ENCODE measurements at regions not wholly inside any gene's neighbourhood (a gene's known extent, or its start where the extent isn't known, plus 50 kb on each side); places are given as distances from the start of the nearest gene placed in this dataset.

DNA sequence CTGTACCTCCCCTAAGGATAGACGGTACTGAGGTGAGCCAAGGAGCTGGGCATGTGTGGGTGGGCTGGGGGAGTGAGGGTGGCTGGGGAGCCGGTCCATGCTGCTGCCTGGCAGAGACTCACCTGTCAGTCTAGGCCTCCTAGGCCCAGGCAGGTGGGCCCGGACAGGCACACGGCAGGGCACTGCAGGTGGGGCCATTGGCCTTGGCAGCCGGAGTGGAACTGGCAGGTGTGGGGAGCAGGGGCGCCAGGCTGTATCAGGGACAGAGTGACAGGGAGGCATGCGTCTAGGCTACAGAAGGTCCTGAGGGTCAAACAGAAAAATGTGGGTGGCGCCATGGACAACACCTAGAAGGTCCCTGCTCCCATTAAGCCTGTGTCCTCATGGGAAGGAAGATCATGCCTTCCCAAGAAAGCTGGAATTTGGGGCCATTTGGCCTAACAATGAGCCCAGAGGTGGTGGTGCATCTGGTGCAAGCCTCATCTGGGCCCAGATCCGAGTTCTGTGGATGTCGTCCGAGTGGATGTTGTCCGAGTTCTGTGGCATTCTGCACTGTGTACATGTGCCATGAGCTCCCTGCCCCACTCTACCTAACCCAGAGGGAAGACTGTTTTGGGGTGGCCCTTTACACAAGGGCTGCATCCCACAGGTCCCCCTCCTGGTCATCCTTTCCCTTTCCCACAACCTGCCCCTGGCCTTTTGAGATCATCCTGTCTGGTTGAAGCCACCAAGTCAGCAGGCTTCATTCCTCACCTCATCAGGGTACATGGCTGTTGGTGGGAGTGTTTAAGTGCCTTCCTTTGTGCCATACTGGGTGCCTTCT lies 249.7 kb downstream of the GLI2 start:
- DNase-seq, result no peak

DNA sequence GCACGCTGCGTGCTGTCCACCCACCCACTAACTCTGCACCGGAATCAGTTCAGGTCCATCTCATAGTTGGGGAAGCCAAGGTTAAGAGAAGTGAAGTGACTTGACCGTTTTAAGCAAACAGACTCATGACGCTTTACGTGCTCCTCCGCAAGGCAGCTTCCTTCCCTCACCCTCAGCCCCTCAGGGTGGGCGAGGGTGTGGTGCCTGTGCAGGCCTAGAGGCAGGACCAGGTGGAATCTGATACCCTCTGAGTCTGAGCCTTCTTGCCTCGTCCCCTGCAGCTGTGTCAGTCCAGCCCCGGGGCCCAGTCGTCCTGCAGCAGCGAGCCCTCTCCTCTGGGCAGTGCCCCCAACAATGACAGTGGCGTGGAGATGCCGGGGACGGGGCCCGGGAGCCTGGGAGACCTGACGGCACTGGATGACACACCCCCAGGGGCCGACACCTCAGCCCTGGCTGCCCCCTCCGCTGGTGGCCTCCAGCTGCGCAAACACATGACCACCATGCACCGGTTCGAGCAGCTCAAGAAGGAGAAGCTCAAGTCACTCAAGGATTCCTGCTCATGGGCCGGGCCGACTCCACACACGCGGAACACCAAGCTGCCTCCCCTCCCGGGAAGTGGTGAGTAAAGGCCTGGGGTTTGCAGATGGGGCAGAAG lies 250.5 kb downstream of the GLI2 start:
- no peak for DNase-seq

DNA sequence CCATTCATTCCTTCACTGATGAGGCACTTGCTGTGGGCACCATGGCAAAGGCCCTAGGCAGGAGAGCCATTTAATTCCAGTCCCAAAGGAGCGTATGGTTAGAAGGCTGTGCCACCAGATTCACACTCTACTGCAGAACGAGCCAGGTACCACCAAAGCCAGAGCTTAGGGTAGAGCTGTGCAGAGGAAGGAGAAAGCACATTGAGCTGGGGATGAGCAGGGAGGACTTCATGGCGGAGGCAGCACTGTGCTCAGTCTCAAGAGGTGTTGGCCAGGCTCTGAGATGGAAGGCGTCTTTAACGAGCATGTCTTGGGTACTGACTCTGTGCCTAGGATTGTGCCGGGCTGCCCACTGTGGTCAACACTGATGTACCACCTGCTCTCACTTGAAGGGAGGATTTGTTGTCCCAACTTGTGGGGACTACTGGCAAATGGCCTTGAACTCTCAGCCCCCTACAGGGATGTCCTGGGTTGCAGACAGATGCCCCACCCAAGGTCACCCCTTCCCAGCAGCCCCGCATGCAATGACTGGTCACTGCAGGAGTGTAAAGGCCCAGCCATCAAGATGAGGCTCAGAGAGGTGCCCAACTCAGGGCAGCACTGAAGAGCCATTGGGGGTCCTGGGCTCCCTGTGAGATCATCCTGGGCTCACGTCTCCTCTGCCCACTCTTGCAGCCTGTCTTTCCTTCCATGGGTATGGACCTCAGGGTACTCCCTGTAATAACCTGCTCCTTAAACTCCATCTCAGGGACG lies 251.4 kb downstream of the GLI2 start:
- DNase-seq, result no peak

DNA sequence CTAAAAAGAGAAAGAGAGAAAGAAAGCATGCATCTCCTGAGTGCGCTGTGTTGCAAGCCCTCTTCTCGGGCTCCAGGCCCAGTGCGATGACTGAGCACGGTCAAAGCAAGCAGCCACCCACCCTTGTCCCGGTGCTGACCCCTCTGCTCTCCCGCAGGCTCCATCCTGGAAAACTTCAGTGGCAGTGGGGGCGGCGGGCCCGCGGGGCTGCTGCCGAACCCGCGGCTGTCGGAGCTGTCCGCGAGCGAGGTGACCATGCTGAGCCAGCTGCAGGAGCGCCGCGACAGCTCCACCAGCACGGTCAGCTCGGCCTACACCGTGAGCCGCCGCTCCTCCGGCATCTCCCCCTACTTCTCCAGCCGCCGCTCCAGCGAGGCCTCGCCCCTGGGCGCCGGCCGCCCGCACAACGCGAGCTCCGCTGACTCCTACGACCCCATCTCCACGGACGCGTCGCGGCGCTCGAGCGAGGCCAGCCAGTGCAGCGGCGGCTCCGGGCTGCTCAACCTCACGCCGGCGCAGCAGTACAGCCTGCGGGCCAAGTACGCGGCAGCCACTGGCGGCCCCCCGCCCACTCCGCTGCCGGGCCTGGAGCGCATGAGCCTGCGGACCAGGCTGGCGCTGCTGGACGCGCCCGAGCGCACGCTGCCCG lies 252.5 kb downstream of the GLI2 start:
- DNase-seq, result no peak

DNA sequence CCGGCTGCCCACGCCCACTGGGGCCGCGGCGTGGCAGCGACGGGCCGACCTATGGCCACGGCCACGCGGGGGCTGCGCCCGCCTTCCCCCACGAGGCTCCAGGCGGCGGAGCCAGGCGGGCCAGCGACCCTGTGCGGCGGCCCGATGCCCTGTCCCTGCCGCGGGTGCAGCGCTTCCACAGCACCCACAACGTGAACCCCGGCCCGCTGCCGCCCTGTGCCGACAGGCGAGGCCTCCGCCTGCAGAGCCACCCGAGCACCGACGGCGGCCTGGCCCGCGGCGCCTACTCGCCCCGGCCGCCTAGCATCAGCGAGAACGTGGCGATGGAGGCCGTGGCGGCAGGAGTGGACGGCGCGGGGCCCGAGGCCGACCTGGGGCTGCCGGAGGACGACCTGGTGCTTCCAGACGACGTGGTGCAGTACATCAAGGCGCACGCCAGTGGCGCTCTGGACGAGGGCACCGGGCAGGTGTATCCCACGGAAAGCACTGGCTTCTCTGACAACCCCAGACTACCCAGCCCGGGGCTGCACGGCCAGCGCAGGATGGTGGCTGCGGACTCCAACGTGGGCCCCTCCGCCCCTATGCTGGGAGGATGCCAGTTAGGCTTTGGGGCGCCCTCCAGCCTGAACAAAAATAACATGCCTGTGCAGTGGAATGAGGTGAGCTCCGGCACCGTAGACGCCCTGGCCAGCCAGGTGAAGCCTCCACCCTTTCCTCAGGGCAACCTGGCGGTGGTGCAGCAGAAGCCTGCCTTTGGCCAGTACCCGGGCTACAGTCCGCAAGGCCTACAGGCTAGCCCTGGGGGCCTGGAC lies 253.2 kb downstream of the GLI2 start:
- no peak for DNase-seq

DNA sequence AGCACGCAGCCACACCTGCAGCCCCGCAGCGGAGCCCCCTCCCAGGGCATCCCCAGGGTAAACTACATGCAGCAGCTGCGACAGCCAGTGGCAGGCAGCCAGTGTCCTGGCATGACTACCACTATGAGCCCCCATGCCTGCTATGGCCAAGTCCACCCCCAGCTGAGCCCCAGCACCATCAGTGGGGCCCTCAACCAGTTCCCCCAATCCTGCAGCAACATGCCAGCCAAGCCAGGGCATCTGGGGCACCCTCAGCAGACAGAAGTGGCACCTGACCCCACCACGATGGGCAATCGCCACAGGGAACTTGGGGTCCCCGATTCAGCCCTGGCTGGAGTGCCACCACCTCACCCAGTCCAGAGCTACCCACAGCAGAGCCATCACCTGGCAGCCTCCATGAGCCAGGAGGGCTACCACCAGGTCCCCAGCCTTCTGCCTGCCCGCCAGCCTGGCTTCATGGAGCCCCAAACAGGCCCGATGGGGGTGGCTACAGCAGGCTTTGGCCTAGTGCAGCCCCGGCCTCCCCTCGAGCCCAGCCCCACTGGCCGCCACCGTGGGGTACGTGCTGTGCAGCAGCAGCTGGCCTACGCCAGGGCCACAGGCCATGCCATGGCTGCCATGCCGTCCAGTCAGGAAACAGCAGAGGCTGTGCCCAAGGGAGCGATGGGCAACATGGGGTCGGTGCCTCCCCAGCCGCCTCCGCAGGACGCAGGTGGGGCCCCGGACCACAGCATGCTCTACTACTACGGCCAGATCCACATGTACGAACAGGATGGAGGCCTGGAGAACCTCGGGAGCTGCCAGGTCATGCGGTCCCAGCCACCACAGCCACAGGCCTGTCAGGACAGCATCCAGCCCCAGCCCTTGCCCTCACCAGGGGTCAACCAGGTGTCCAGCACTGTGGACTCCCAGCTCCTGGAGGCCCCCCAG lies 254.1 kb downstream of the GLI2 start:
- DNase-seq, result no peak

DNA sequence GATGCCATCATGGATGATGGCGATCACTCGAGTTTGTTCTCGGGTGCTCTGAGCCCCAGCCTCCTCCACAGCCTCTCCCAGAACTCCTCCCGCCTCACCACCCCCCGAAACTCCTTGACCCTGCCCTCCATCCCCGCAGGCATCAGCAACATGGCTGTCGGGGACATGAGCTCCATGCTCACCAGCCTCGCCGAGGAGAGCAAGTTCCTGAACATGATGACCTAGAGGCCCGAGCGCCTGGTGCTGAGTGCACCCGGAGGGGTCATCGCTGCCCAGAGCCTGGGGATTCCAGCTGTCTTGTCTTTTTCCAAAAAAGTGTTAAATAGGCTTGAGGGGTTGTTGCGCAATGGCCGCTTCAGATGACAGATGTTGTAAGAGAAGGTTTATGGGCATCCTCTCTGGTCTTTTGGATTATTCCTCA lies 254.8 kb downstream of the GLI2 start:
- DNase-seq, result no peak

DNA sequence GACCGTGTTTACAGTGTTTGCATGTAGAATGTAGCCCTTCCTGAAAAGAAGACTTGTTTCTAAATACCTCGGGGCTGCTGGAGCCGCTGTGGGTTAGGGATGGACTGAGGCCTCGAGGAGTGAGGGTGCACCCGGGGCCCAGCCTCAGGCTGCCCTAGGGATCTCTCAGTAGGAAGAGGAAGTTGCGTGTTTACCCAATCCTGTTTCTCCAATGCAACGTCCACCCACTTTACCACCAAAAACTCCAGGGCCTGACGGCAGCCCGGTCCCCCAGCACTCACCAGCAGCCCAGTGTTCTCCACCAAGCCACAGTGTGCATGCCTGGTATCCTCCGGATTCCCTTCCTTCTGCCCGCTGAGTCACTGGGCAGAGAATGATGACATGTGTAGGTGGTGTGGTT lies 255.8 kb downstream of the GLI2 start:
- no peak for DNase-seq

DNA sequence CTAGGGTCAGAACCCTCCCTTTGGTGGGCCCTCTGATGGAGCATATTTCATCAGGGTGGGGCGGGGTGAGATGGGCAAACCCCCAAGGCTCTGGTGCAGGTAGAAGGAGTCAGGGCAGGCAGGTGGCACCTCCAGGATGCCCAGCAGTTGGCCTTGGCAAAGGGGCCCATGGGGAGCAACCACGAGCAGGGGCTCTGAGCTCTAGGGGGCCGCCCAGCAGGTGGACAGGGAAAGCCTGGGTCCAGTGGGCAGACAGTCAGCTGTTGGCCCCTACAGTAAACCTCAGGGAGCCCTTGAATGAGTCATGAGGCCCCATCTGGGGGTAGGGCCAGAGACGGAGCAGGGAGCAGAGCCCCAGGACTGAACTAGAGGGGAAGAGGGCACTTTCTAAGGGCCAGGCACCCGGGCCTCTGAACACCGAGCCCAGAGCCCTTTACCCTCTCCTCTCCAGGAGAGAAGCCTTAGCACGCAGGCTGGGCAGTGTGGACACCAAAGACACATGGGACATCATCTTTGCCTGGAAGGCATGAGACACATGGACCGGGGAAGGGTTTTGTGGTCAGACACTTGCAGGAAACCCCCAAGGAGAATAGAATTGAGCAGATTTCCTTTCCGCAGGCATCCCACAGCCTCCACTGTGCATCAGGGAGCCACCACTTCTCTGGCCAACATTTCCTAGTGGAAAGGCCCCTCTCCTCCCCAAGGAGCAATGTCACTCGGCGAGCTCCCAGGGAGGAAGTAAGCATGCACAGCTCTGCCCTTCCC lies 257.3 kb downstream of the GLI2 start:
- no peak for DNase-seq

DNA sequence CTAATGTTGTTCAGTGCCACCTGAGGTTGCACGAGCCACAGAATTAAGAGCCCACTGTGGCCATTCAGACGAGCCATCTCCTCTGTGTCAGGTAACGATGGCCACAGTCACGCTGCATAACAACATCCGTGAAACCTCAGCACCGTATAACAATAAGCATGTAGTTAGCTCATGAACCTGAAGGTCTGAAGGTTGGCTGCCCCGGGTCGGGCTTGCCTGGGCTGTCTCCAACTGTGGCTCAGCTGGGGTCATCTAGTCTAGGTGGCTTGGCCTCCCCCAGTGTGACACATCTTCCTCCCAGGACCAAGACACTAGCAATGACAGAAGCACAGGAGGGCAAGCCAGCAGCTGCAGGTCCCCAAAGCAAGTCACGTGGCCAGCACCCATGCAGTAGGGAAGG lies 258.0 kb downstream of the GLI2 start:
- no peak for DNase-seq

DNA sequence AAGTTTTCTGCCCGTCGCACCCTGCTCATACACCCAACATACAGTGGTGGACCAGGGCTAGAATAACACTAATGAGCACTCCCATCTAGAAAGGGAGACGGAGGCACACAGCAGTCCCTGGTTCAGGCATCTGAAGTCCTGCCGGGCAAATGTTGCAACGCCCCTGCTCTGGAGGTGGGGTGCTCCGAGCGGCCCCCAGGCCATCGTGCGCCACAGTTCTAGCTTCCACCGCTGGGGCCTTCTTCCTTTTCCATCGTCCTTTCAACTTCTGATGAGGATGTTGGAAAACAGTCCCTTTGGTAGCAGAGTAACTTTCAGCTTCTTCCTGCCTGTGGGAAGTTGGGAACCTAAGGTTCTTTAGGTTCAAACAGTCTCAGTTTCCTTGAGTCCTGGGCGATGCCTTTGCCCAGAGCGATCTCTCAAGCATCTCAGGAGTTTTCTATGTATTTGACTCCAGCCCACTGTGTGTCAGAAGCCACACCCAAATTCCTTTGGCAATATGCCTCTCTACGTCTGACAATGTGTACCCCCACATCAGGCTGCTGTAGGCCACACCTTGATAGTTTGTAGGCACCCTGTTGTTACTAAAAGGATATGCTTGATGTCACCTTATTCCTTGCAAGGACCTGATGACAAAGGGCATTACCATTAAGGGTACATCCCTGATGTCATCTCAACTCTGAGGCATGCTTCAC lies 258.8 kb downstream of the GLI2 start:
- no peak for DNase-seq

DNA sequence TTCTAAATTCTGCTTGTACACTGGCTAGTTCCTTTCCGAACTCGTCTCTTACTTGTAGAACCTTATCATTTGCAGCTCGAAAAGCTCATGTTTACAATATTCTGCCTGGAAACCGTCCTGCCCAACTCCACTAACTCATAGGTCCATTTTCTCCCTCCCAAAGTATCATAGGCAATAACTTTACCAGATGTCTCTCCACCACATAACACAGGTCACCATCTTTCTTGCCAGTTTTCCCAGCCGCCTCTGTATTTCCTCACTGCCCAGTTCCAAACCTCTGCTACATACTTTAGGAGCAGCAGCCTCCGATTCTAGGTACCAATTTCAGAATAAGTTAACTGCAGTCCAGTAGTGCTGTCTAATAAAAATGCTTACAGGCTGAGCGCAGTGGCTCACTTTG lies 259.5 kb downstream of the GLI2 start:
- DNase-seq, result no peak

DNA sequence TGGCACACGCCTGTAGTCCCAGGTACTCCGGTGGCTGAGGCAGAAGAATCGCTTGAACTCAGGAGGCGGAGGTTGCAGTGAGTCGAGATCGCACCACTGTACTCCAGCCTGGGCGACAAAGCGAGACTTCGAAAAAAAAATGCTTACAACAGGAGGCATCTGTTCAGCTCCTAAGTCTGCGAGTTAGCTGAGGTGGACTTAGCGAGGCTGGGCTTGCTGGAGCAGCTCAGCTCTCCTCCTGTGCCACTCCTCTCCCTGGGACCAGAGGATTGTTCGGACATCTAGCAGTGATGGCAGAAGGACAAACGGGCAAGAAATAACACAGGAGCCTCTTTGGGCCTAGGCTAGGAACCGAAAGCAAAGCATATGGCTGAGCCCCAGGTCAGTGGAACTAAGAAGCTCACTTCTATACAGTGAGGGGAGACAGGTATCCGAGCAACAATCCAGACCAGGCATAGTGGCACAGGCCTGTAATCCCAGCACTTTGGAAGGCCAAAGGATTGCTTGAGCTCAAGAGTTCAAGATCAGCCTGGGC lies 260.1 kb downstream of the GLI2 start:
- no peak for DNase-seq

DNA sequence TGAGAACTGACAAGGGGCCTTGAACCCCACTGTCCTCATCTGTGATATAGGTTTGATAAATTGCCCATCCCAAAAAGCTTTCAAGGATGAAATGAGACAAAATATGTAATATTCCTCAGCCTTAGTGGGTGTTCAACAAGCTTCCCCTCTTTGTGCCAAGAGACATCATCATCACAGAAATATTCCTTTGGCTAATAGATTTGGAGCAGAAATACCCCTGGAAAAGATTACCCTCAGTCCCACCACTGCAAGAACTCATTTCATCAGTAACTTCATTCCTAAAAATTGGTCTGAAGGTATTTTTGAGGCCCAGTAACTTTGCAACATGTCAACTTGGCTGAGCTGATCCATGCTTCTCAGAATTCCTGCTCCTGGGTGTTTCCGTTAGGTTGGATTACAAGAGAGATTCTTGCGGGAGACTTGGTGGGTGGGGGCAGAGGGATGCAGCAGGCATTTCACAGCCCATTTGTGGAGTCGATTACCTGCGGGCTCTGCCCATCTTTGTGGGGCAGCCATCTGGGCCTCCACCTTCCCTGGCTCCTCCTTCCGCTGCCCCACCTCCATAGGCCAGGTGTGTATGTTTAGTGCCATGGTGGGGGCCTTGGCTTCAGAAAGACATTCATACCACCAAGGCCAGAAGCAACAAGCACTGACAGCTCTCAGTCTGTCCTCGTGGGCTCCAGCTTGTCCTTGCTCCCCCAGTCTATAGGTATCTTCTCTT lies 263.9 kb downstream of the GLI2 start:
- no peak for DNase-seq

DNA sequence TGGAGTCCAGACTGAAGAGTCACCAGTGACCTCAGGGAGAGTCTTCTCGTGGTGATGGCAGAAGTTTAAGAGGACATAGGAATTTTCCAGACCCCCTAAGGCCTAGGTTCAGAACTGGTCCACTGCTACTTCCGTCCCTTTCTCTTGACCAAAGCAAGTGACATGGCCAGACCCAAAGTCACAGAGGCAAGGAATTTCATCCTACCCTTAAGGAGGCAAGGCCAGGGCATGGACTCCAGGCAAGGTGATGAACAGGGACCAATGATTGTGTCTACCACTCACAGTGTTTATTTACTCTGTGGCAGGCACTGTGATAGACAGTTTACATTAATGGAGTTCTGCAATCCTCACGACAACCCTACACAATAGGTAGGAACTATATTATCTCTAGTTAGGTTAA lies 265.1 kb downstream of the GLI2 start:
- DNase-seq, result no peak

DNA sequence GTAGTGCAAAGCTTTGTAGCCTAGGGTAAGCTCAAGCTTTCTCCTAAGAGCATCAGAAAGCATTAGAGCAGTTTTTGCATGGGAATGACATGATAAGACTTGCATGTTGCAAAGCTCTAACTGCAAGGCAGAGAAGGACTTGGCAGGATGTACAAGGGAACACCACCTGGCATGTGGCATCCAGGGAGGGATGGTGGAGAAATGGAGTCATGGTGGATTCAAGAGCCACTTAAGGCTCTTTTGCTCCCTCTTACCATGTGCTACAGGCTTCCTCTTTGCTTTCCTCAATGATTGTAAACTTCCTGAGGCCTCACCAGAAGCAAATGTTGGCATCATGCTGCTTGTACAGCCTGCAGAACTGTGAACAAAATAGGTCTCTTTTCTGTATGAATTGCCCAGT lies 266.0 kb downstream of the GLI2 start:
- no peak for DNase-seq

DNA sequence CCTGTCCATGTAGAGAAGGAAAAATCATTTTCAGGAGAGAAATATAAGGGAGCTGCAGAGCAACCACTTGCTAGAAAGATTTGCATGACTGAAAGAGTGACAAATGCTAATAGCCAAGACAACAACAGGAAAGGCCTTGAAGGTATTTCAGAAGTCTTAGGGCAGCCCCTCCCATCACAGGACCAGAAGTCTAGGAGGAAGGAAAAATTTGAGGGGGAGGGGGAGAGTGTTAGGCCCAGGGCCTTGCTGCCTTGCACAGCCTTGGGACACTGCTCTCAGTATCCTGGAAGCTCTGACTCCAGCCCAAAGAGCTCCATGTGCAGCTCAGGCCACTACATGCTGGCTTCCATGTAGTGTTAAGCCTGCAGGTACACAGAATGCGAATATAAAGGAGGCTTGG lies 266.9 kb downstream of the GLI2 start:
- no peak for DNase-seq

DNA sequence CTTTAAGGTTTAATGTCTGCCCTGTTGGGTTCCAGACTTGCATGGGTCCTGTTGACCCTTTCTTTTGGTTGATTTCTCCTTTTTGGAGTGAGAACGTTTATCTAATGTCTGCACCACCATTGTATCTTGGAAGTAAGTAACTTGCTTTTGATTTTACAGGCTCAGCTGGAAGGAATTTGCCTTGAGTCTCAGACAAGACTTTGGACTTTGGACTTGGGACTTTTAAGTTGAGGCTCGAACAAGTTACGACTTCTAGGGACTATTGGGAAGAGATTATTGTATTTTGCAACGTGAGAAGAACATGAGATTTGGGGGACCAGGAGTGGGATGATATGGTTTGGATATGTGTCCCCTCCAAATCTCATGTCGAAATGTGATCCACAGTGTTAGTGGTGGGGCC lies 267.7 kb downstream of the GLI2 start:
- DNase-seq, result no peak

DNA sequence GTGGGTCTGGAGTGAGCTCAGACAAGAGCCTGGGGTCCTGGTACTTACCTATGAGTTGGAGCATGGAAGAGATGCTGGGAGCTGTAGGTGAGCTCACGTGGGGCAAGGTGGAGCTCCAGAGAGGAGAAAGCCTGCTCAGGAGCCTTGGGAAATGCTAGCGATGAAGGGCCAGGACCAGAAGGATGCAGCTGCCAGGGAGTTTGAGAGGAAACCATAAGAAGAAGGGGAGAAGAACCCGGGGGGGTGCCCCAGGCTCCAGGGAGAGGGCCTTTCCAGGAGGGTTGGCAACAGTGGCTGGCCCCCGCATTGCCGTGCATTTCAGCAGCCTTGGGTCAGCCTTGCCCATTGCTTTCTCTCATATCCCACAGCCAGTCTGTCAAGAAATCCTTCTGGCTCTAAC lies 268.7 kb downstream of the GLI2 start:
- DNase-seq, result no peak

All from activated naive CD4-positive, alpha-beta T cell treated with Interleukin-2 at 50 U/mL for 16 hours (primary cell).